Neural progenitor cell (in vitro differentiated cells): ENCODE measurements at regions not wholly inside any gene's neighbourhood (a gene's known extent, or its start where the extent isn't known, plus 50 kb on each side); places are given as distances from the start of the nearest gene placed in this dataset.
A peak's percentile ranks its signal among the peaks of the same experiment; 100 is the strongest.

ENCODE experiments used
- DNase-seq: peaks from one replicate; pipeline ENCODE4 v3.0.0-alpha.2; 2016; ENCODE audit warnings: low spot score
- H2AFZ ChIP-seq: fragments of 200-600 bp; sonication (generic); replicated peaks from 2 replicates; pipeline ENCODE4 v1.6.1; 2016; ENCODE audit warnings: antibody characterized with exemption
- H3F3A ChIP-seq: fragments of 200-600 bp; sonication (generic); 2 replicates; pipeline ENCODE4 v1.6.1; 2016; ENCODE audit warnings: antibody characterized with exemption, low read depth
- H3K27ac ChIP-seq: fragments of 200-600 bp; sonication (generic); 2 replicates; pipeline ENCODE4 v1.5.1; 2016; ENCODE audit warnings: mild to moderate bottlenecking
- H3K27me3 ChIP-seq: fragments of 200-600 bp; sonication (generic); 2 replicates; pipeline ENCODE4 v1.6.1; 2016; ENCODE audit warnings: mild to moderate bottlenecking, moderate library complexity
- H3K36me3 ChIP-seq: fragments of 200-600 bp; sonication (generic); 2 replicates; pipeline ENCODE4 v1.5.1; 2016
- H3K4me1 ChIP-seq: fragments of 200-600 bp; sonication (generic); 2 replicates; pipeline ENCODE4 v1.6.1; 2016; ENCODE audit warnings: mixed run types
- H3K4me2 ChIP-seq: fragments of 200-600 bp; sonication (generic); 2 replicates; pipeline ENCODE4 v1.6.1; 2016
- H3K4me3 ChIP-seq: fragments of 200-600 bp; sonication (generic); 2 replicates; pipeline ENCODE4 v1.5.1; 2016
- H3K79me2 ChIP-seq: fragments of 200-600 bp; sonication (generic); 2 replicates; pipeline ENCODE4 v1.6.1; 2016; ENCODE audit warnings: low read depth
- H3K9ac ChIP-seq: fragments of 200-600 bp; sonication (generic); 2 replicates; pipeline ENCODE4 v1.6.1; 2016
- H3K9me3 ChIP-seq: fragments of 200-600 bp; sonication (generic); 2 replicates; pipeline ENCODE4 v1.5.1; 2016; ENCODE audit warnings: low read depth
- H4K20me1 ChIP-seq: fragments of 200-600 bp; sonication (generic); 2 replicates; pipeline ENCODE4 v1.6.1; 2016; ENCODE audit warnings: low read depth
- H3K27ac Mint-ChIP-seq: 3 replicates; pipeline ENCODE4 v1.8.0; 2021; ENCODE audit warnings: mixed read lengths
- H3K27me3 Mint-ChIP-seq: 2 replicates; pipeline ENCODE4 v1.8.0; 2022; ENCODE audit warnings: low read depth, mild to moderate bottlenecking, inconsistent platforms, moderate library complexity, mixed read lengths; ENCODE audit not compliant: insufficient read depth
- H3K36me3 Mint-ChIP-seq: 3 replicates; pipeline ENCODE4 v1.8.0; 2021; ENCODE audit warnings: mixed read lengths
- H3K4me1 Mint-ChIP-seq: 3 replicates; pipeline ENCODE4 v1.8.0; 2021; ENCODE audit warnings: mixed read lengths
- H3K4me3 Mint-ChIP-seq: 3 replicates; pipeline ENCODE4 v1.8.0; 2021; ENCODE audit warnings: mild to moderate bottlenecking, moderate library complexity, mixed read lengths
- H3K9me3 Mint-ChIP-seq: 3 replicates; pipeline ENCODE4 v1.8.0; 2020; ENCODE audit warnings: mixed read lengths
- EZH2 ChIP-seq: fragments of 200-600 bp; sonication (generic); IDR thresholded peaks from 2 replicates; pipeline ENCODE4 v1.6.1; 2017; ENCODE audit warnings: antibody characterized with exemption, mild to moderate bottlenecking, moderate library complexity
- EZH2phosphoT487 ChIP-seq: fragments of 200-600 bp; sonication (generic); IDR thresholded peaks from 2 replicates; pipeline ENCODE4 v1.6.1; 2017; ENCODE audit warnings: antibody characterized with exemption
- TF ChIP-seq, protein P1 (sequence below): fragments of 200-600 bp; sonication (generic); IDR thresholded peaks from 2 replicates; pipeline ENCODE4 v1.5.1; 2017; ENCODE audit warnings: antibody characterized with exemption, mild to moderate bottlenecking

GRCh38 chr6:45717715-45718114 lies 297.9 kb downstream of the CLIC5 start:
- Histone ChIP-seq H3K4me3 (no peak overlapping the region), H3K4me1 (peaks cover 3% of the 10 kb centered on the region), H3K9me3 (no peaks in the 10 kb centered on the region), H3K9ac (no peak overlapping the region), H3K36me3 (no peaks in the 10 kb centered on the region), H2AFZ (no peak overlapping the region), H3K79me2 (no peaks in the 10 kb centered on the region), H3K27me3 (no peaks in the 10 kb centered on the region), H3K4me2 (no peak overlapping the region), H4K20me1 (no peaks in the 10 kb centered on the region), H3K27ac (no peak overlapping the region), H3F3A (no peaks in the 10 kb centered on the region)
- Mint-ChIP-seq H3K36me3 (no peaks in the 10 kb centered on the region), H3K27ac (no peak overlapping the region), H3K4me1 (peaks cover 9% of the 10 kb centered on the region), H3K27me3 (peaks cover 5% of the 10 kb centered on the region), H3K4me3 (no peak overlapping the region), H3K9me3 (no peaks in the 10 kb centered on the region)
- no peak for TF ChIP-seq EZH2
- no peak for DNase-seq

- Histone ChIP-seq H4K20me1 (no peaks in the 10 kb centered on the region), H3K4me1 (peaks cover 3% of the 10 kb centered on the region), H3K27ac (no peak overlapping the region), H3K79me2 (no peaks in the 10 kb centered on the region), H2AFZ (no peak overlapping the region), H3F3A (no peaks in the 10 kb centered on the region), H3K4me3 (no peak overlapping the region), H3K36me3 (no peaks in the 10 kb centered on the region), H3K9ac (no peak overlapping the region), H3K4me2 (no peak overlapping the region), H3K9me3 (no peaks in the 10 kb centered on the region), H3K27me3 (no peaks in the 10 kb centered on the region)
- Mint-ChIP-seq H3K9me3 (no peaks in the 10 kb centered on the region), H3K4me3 (no peak overlapping the region), H3K27me3 (peaks cover 5% of the 10 kb centered on the region), H3K36me3 (no peaks in the 10 kb centered on the region), H3K4me1 (peaks cover 9% of the 10 kb centered on the region), H3K27ac (no peak overlapping the region)
- TF ChIP-seq EZH2 (no peak), EZH2phosphoT487 (no peak)
- TF ChIP-seq, protein P1, sequence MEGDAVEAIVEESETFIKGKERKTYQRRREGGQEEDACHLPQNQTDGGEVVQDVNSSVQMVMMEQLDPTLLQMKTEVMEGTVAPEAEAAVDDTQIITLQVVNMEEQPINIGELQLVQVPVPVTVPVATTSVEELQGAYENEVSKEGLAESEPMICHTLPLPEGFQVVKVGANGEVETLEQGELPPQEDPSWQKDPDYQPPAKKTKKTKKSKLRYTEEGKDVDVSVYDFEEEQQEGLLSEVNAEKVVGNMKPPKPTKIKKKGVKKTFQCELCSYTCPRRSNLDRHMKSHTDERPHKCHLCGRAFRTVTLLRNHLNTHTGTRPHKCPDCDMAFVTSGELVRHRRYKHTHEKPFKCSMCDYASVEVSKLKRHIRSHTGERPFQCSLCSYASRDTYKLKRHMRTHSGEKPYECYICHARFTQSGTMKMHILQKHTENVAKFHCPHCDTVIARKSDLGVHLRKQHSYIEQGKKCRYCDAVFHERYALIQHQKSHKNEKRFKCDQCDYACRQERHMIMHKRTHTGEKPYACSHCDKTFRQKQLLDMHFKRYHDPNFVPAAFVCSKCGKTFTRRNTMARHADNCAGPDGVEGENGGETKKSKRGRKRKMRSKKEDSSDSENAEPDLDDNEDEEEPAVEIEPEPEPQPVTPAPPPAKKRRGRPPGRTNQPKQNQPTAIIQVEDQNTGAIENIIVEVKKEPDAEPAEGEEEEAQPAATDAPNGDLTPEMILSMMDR: no peak
- DNase-seq: no peak
Measured at GRCh38 chr6:45717027-45717426, 298.6 kb downstream of the CLIC5 start.

DNA sequence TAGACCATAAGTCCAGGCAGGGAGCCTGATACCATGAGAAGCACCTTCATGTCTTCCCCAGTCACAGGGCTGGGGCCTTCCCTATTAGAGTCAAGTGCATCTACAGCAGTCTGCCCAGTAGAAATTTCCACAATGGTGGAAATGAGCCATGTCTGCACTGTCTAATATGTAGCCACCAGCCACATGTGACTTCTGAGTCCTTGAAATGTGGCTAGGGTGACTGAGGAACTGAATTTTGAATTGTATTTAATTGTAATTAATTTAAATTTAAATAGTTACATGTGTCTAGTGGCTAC lies 300.2 kb downstream of the CLIC5 start:
- no peaks in the 10 kb centered on the region for H3K9me3 Mint-ChIP-seq
- H3K4me2 ChIP-seq: no peak overlapping the region
- no peak for TF ChIP-seq EZH2
- peaks cover 5% of the 10 kb centered on the region for H3K27me3 Mint-ChIP-seq
- H4K20me1 ChIP-seq: no peaks in the 10 kb centered on the region
- H3K79me2 ChIP-seq: no peaks in the 10 kb centered on the region
- H3K27ac ChIP-seq: no peak overlapping the region
- peaks cover 9% of the 10 kb centered on the region for H3K4me1 Mint-ChIP-seq
- no peaks in the 10 kb centered on the region for H3K27me3 ChIP-seq
- DNase-seq: no peak
- peaks cover 3% of the 10 kb centered on the region for H3K4me1 ChIP-seq
- H3K9me3 ChIP-seq: no peaks in the 10 kb centered on the region
- H3K36me3 ChIP-seq: no peaks in the 10 kb centered on the region
- H3K27ac Mint-ChIP-seq: no peak overlapping the region
- H3F3A ChIP-seq: no peaks in the 10 kb centered on the region
- no peak overlapping the region for H2AFZ ChIP-seq
- H3K4me3 Mint-ChIP-seq: no peak overlapping the region
- H3K4me3 ChIP-seq: no peak overlapping the region
- H3K36me3 Mint-ChIP-seq: no peaks in the 10 kb centered on the region
- no peak overlapping the region for H3K9ac ChIP-seq

DNA sequence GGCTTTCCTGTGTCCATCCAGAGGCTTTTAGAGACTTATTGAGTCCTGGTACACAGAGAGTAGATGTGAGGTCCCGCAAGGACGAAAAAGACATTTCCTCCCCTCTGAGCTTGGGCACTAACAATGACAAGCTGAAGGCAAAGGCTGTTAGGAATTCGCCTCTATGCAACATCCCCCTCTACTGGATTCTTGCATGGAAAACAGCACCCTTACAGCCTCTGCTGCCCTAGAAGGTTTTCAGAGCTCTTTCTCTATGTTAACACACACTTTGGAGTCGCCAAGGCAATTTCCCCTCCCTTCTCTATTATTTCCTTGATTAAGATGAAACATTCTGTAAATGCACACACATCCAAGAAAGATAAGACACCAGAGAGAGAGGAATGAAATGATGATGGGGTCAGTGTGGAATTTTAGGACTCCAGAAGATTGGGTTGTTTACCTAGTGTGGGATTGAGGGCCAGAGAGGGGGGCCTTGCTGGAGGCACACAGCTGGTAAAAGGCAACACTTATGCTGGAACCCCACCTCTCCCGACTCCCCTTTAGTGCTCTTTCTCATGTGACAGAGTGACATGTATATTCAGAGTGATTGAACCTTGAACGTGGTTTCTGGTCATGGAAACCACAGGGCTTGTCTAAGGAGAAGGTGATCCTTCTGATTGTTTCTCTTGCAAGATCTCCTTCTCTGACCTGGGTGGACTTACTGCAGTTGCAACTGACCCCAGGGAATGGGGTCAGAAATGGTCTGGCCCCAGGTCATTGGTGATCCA lies 300.7 kb downstream of the CLIC5 start:
- H3K36me3 ChIP-seq: no peaks in the 10 kb centered on the region
- no peaks in the 10 kb centered on the region for H3K9me3 ChIP-seq
- no peak overlapping the region for H3K4me3 ChIP-seq
- H3K79me2 ChIP-seq: no peaks in the 10 kb centered on the region
- no peak overlapping the region for H3K4me3 Mint-ChIP-seq
- H3K4me1 Mint-ChIP-seq: peaks cover 9% of the 10 kb centered on the region
- no peak overlapping the region for H3K27ac Mint-ChIP-seq
- peaks cover 3% of the 10 kb centered on the region for H3K4me1 ChIP-seq
- H3K27ac ChIP-seq: no peak overlapping the region
- no peaks in the 10 kb centered on the region for H3F3A ChIP-seq
- H2AFZ ChIP-seq: peak overlapping the region; percentile 78
- H3K36me3 Mint-ChIP-seq: no peaks in the 10 kb centered on the region
- H3K27me3 Mint-ChIP-seq: peaks cover 5% of the 10 kb centered on the region
- no peak overlapping the region for H3K9ac ChIP-seq
- no peaks in the 10 kb centered on the region for H3K9me3 Mint-ChIP-seq
- DNase-seq: peak; percentile 87
- no peak overlapping the region for H3K4me2 ChIP-seq
- H4K20me1 ChIP-seq: no peaks in the 10 kb centered on the region
- H3K27me3 ChIP-seq: no peaks in the 10 kb centered on the region
- no peak for TF ChIP-seq EZH2phosphoT487
- TF ChIP-seq, protein P1: peak; percentile 85
- no peak for TF ChIP-seq EZH2
